ENCODE measurements at regions not wholly inside any gene's neighbourhood (a gene's known extent, or its start where the extent isn't known, plus 50 kb on each side); places are given as distances from the start of the nearest gene placed in this dataset.
A peak's percentile ranks its signal among the peaks of the same experiment; 100 is the strongest.

- no peak for DNase-seq
Observed at GRCh38 chr1:68551459-68551858, 54.6 kb upstream of the DEPDC1 start.

GRCh38 chr1:68558321-68559026 is 61.6 kb upstream of the DEPDC1 start:
- no peak for DNase-seq

GRCh38 chr1:68565923-68566322 is 69.0 kb upstream of the DEPDC1 start:
- no peak for DNase-seq

- DNase-seq: no peak
Observed at GRCh38 chr1:68570871-68571270, 74.0 kb upstream of the DEPDC1 start.

- peak; percentile 75 for DNase-seq
Observed at GRCh38 chr1:68571454-68572235, 74.8 kb upstream of the DEPDC1 start.

- no peak for DNase-seq
Observed at GRCh38 chr1:68585351-68585750, 88.5 kb upstream of the DEPDC1 start.

- no peak for DNase-seq
Observed at GRCh38 chr1:68586766-68587165, 89.9 kb upstream of the DEPDC1 start.

- DNase-seq: no peak
Observed at GRCh38 chr1:68588304-68588703, 91.4 kb upstream of the DEPDC1 start.

GRCh38 chr1:68590473-68590872 is 93.6 kb upstream of the DEPDC1 start:
- no peak for DNase-seq

- no peak for DNase-seq
Observed at GRCh38 chr1:68594851-68595250, 98.0 kb upstream of the DEPDC1 start.

GRCh38 chr1:68600049-68600661 is 103.3 kb upstream of the DEPDC1 start:
- DNase-seq: no peak

- DNase-seq: no peak
Observed at GRCh38 chr1:68608289-68608688, 111.4 kb upstream of the DEPDC1 start.

- DNase-seq: no peak
Observed at GRCh38 chr1:68615312-68615711, 118.4 kb upstream of the DEPDC1 start.

- no peak for DNase-seq
Observed at GRCh38 chr1:68617942-68618341, 121.1 kb upstream of the DEPDC1 start.

GRCh38 chr1:68620571-68620970 is 123.7 kb upstream of the DEPDC1 start:
- no peak for DNase-seq

- DNase-seq: no peak
Observed at GRCh38 chr1:68623700-68624099, 126.8 kb upstream of the DEPDC1 start.

- no peak for DNase-seq
Observed at GRCh38 chr1:68624233-68624632, 127.4 kb upstream of the DEPDC1 start.

- no peak for DNase-seq
Observed at GRCh38 chr1:68625624-68626023, 128.7 kb upstream of the DEPDC1 start.

- no peak for DNase-seq
Observed at GRCh38 chr1:68633141-68633919, 136.4 kb upstream of the DEPDC1 start.

- DNase-seq: no peak
Observed at GRCh38 chr1:68644504-68644903, 147.6 kb upstream of the DEPDC1 start.

- DNase-seq: no peak
Observed at GRCh38 chr1:68651115-68651514, 154.2 kb upstream of the DEPDC1 start.

GRCh38 chr1:68653882-68654281 is 157.0 kb upstream of the DEPDC1 start:
- DNase-seq: no peak

GRCh38 chr1:68673771-68674170 is 176.9 kb upstream of the DEPDC1 start:
- no peak for DNase-seq
